Spleen (tissue), 11 donors: ENCODE measurements at regions not wholly inside any gene's neighbourhood (a gene's known extent, or its start where the extent isn't known, plus 50 kb on each side); places are given as distances from the start of the nearest gene placed in this dataset.

ENCODE experiments used
- DNase-seq: peaks from one replicate; pipeline ENCODE4 v3.0.0-alpha.2; 2020
- H3K27ac ChIP-seq, 8 donors: fragments of 200-600 bp; sonication (generic) in 7 of 8; 1 replicate in 4 of 8; 2 replicates in 4 of 8; pipeline versions ENCODE4 v1.5.0 to v1.8.0; 2016 to 2021; ENCODE audit warnings: inconsistent platforms in 4 of 8, mild to moderate bottlenecking in 4 of 8, moderate library complexity in 1 of 8
- H3K27me3 ChIP-seq, 7 donors: fragments of 200-600 bp; sonication (generic) in 6 of 7; replicated peaks in 1 of 7; 1 replicate in 4 of 7; 2 replicates in 3 of 7; pipeline versions ENCODE4 v1.5.0 to v1.8.0; 2016 to 2021; ENCODE audit warnings: inconsistent platforms in 3 of 7, mild to moderate bottlenecking in 1 of 7
- H3K36me3 ChIP-seq, 6 donors: fragments of 200-600 bp; sonication (generic) in 5 of 6; 1 replicate in 4 of 6; 2 replicates in 2 of 6; pipeline versions ENCODE4 v1.5.0 to v1.8.0; 2016 to 2021; ENCODE audit warnings: inconsistent platforms in 2 of 6
- H3K4me1 ChIP-seq, 6 donors: fragments of 200-600 bp; sonication (generic) in 5 of 6; 1 replicate in 3 of 6; 2 replicates in 3 of 6; pipeline versions ENCODE4 v1.5.0 to v1.8.0; 2016 to 2021; ENCODE audit warnings: inconsistent platforms in 3 of 6
- H3K4me3 ChIP-seq, 8 donors: fragments of 200-600 bp; sonication (generic) in 7 of 8; 1 replicate in 4 of 8; 2 replicates in 4 of 8; pipeline versions ENCODE4 v1.5.0 to v1.8.0; 2016 to 2021; ENCODE audit warnings: inconsistent platforms in 4 of 8, mild to moderate bottlenecking in 4 of 8, moderate library complexity in 2 of 8
- H3K9me3 ChIP-seq, 8 donors: fragments of 200-600 bp; sonication (generic) in 7 of 8; 1 replicate in 4 of 8; 2 replicates in 4 of 8; pipeline versions ENCODE4 v1.5.0 to v1.8.0; 2016 to 2021; ENCODE audit warnings: inconsistent platforms in 4 of 8
- CTCF ChIP-seq, 11 experiments: fragments of 200-600 bp in 7 of 11; fragments of 450-650 bp in 4 of 11; sonication (generic) in 4 of 11; IDR thresholded peaks in 8 of 11; conservative IDR thresholded peaks in 3 of 11; 1 replicate in 7 of 11; 2 replicates in 4 of 11; pipeline versions ENCODE4 v1.4.0 to v1.8.0; 2016 to 2021; ENCODE audit warnings: antibody characterized with exemption in 11 of 11, inconsistent platforms in 4 of 11, mild to moderate bottlenecking in 1 of 11
- POLR2A ChIP-seq, 3 donors: fragments of 450-650 bp; IDR thresholded peaks; one replicate each; pipeline ENCODE4 v1.5.1; 2017; ENCODE audit warnings: antibody characterized with exemption in 3 of 3, mild to moderate bottlenecking in 1 of 3
- POLR2AphosphoS5 ChIP-seq, 3 donors: sonication (generic); formaldehyde crosslinking; IDR thresholded peaks; one replicate each; pipeline ENCODE4 v1.5.1; 2017; ENCODE audit warnings: antibody characterized with exemption in 3 of 3
- WGBS, 5 donors: extraction: QIAGEN DNeasy Blood & Tissue Kit in 3 of 5; methylation state at CpG; one replicate each; pipeline versions ENCODE4 v1.1.5 to v1.1.7; 2013 to 2018; 5-methylcytosine and 5-hydroxymethylcytosine counted together
- intact Hi-C: fragments of 100-400 bp; cut with DNase I; formaldehyde crosslinking; loops from one replicate; pipeline ENCODE4 v1.15.0; 2023; ENCODE audit warnings: low total_unique reads
- donor health status: healthy with polysubstance abuse.
- donor health status: DM: no; HTN: no; CAD: no; lungs with moderate emphysema.
- donor health status: DM: no; HTN: no; CAD: no.
- donor health status: Bipolar disorder and iron deficiency.
- donor health status: healthy.
- donor health status: DM: no; HTN: no; CAD: no.
- donor health status: DM: yes; HTN: yes; CAD: no.

- TF ChIP-seq CTCF (IDR thresholded peaks at IDR 0.05 in 8 of 11, conservative IDR thresholded peaks at IDR 0.05 in 3 of 11) (no peak), POLR2AphosphoS5 (IDR thresholded peaks at IDR 0.05) (no peak), POLR2A (IDR thresholded peaks at IDR 0.05) (no peak)
- peaks cover 3 to 51% (median 24%) of the 10 kb centered on the region in 6 donors for H3K4me1 ChIP-seq
- no peaks in the 10 kb centered on the region for H3K9me3 ChIP-seq
- no peak for DNase-seq
- no peaks in the 10 kb centered on the region for H3K27me3 ChIP-seq
- H3K4me3 ChIP-seq: peak overlapping the region in 1 of 8 donors; percentile 24
- intact Hi-C loops: no loop called here
- peak overlapping the region in 7 of 8 donors; percentile 45 to 77 (median 73) for H3K27ac ChIP-seq
- 81 to 89% (median 84%) methylated on average over 2 of the region's 2 CpGs for WGBS, 5 donors
- H3K36me3 ChIP-seq: no peaks in the 10 kb centered on the region
Measured at GRCh38 chr1:193538003-193538354, 351.6 kb upstream of the B3GALT2 start.

GRCh38 chr1:193537266-193538002, 351.0 kb upstream of the B3GALT2 start:
- peaks cover 3 to 51% (median 24%) of the 10 kb centered on the region in 6 donors for H3K4me1 ChIP-seq
- intact Hi-C loops: no loop called here
- no peaks in the 10 kb centered on the region for H3K36me3 ChIP-seq
- no peak for TF ChIP-seq CTCF (IDR thresholded peaks at IDR 0.05 in 8 of 11, conservative IDR thresholded peaks at IDR 0.05 in 3 of 11)
- no peaks in the 10 kb centered on the region for H3K27me3 ChIP-seq
- no peaks in the 10 kb centered on the region for H3K9me3 ChIP-seq
- peak overlapping the region in 7 of 8 donors; percentile 45 to 77 (median 73) for H3K27ac ChIP-seq
- WGBS, 5 donors: 43 to 53% (median 48%) methylated on average over 7 of the region's 7 CpGs
- DNase-seq: no peak
- peak overlapping the region in 1 of 8 donors; percentile 24 for H3K4me3 ChIP-seq

- H3K27ac ChIP-seq: no peak overlapping the region
- H3K36me3 ChIP-seq: no peaks in the 10 kb centered on the region
- 56 to 68% (median 61%) methylated on average over 6 of the region's 6 CpGs for WGBS, 5 donors
- intact Hi-C loops: no loop called here
- H3K4me3 ChIP-seq: no peak overlapping the region
- TF ChIP-seq CTCF (IDR thresholded peaks at IDR 0.05 in 8 of 11, conservative IDR thresholded peaks at IDR 0.05 in 3 of 11) (no peak), POLR2A (IDR thresholded peaks at IDR 0.05) (no peak), POLR2AphosphoS5 (IDR thresholded peaks at IDR 0.05) (no peak)
- peaks cover 0 to 25% (median 17%) of the 10 kb centered on the region in 6 donors for H3K4me1 ChIP-seq
- no peaks in the 10 kb centered on the region for H3K27me3 ChIP-seq
- DNase-seq: no peak
- H3K9me3 ChIP-seq: no peaks in the 10 kb centered on the region
Measured at GRCh38 chr1:193533853-193534252, 347.4 kb upstream of the B3GALT2 start.

- Histone ChIP-seq H3K9me3 (no peaks in the 10 kb centered on the region), H3K4me3 (no peak overlapping the region), H3K27me3 (no peaks in the 10 kb centered on the region), H3K4me1 (no peaks in the 10 kb centered on the region), H3K36me3 (no peaks in the 10 kb centered on the region), H3K27ac (no peak overlapping the region)
- WGBS, 5 donors: 84 to 99% (median 92%) methylated on average over 3 of the region's 3 CpGs
- DNase-seq: no peak
- TF ChIP-seq POLR2AphosphoS5 (IDR thresholded peaks at IDR 0.05) (no peak), CTCF (IDR thresholded peaks at IDR 0.05 in 8 of 11, conservative IDR thresholded peaks at IDR 0.05 in 3 of 11) (no peak), POLR2A (IDR thresholded peaks at IDR 0.05) (no peak)
- intact Hi-C loops: no loop called here
Measured at GRCh38 chr1:193525917-193526710, 339.7 kb upstream of the B3GALT2 start.
